Ovary (tissue), 7 donors: ENCODE measurements at regions not wholly inside any gene's neighbourhood (a gene's known extent, or its start where the extent isn't known, plus 50 kb on each side); places are given as distances from the start of the nearest gene placed in this dataset.

ENCODE experiments used
- DNase-seq, 5 donors: peaks; one replicate each; pipeline ENCODE4 v3.0.0-alpha.2; 2019 to 2020
- H3K27ac ChIP-seq, 2 donors: fragments of 200-600 bp; one replicate each; pipeline versions ENCODE4 v1.5.1 to v1.8.0; 2019 to 2022
- H3K27me3 ChIP-seq: fragments of 200-600 bp; one replicate; pipeline ENCODE4 v1.8.0; 2022
- H3K36me3 ChIP-seq: fragments of 200-600 bp; sonication (generic); one replicate; pipeline ENCODE4 v1.5.1; 2019
- H3K4me1 ChIP-seq: one replicate; pipeline ENCODE4 v1.8.1; 2013; ENCODE audit warnings: mild to moderate bottlenecking, moderate library complexity; ENCODE audit not compliant: insufficient read depth
- H3K4me3 ChIP-seq: fragments of 200-600 bp; sonication (generic); one replicate; pipeline ENCODE4 v1.5.1; 2017
- H3K9me3 ChIP-seq, 2 donors: fragments of 200-600 bp in 1 of 2; sonication (generic) in 1 of 2; one replicate each; pipeline versions ENCODE4 v1.5.1 to v1.8.1; 2013 to 2019; ENCODE audit warnings: mild to moderate bottlenecking in 1 of 2, moderate library complexity in 1 of 2
- EP300 ChIP-seq: sonication (generic); formaldehyde crosslinking; IDR thresholded peaks from one replicate; pipeline ENCODE4 v1.6.1; 2017; ENCODE audit warnings: antibody characterized with exemption
- POLR2A ChIP-seq: fragments of 450-650 bp; IDR thresholded peaks from one replicate; pipeline ENCODE4 v1.6.1; 2017; ENCODE audit warnings: antibody characterized with exemption, mild to moderate bottlenecking, moderate library complexity
- WGBS, 3 donors: extraction: QIAGEN DNeasy Blood & Tissue Kit in 1 of 3; methylation state at CpG; one replicate each; pipeline versions ENCODE4 v1.1.5 to v1.1.7; 2013 to 2017; 5-methylcytosine and 5-hydroxymethylcytosine counted together
- intact Hi-C, 4 donors: fragments of 100-400 bp; cut with DNase I; formaldehyde crosslinking; loops; one replicate each; pipeline versions ENCODE4 v1.11.0 to v1.15.1; 2022 to 2023
- TF ChIP-seq, protein P1 (sequence below), 3 donors: fragments of 450-650 bp in 2 of 3; fragments of 200-600 bp in 1 of 3; IDR thresholded peaks; one replicate each; pipeline versions ENCODE4 v1.5.1 to v1.8.0; 2016 to 2022; ENCODE audit warnings: antibody characterized with exemption in 3 of 3, mild to moderate bottlenecking in 1 of 3
- donor health status: DM: no; HTN: no; CAD: no; lungs with moderate emphysema.
- donor health status: DM: no; HTN: no; CAD: no.
- donor health status: Bipolar disorder and iron deficiency.
- donor health status: DM: no; HTN: no; CAD: no.
- donor health status: DM: yes; HTN: yes; CAD: no.

DNA sequence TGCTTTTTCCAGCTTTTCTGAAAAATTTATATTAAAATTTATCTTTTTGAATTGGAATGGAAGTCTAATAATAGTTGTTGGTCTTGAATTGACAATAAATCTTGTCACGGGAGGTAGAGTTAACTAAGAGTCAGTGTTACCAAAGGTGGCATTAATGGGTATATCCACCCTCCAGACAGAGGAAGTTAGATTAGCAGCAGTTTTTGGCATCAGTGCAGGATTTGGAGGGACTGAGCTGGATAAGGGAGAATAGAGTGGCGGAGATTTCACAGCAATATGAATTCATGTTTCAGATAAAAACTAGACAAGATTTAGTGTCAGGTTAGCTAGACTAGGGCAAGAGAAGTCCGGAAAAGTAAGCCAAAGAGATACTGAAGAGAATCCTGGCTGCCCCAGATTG, 201.3 kb upstream of the ZBTB20 start:
- Histone ChIP-seq H3K27me3 (no peaks in the 10 kb centered on the region), H3K27ac (no peak overlapping the region), H3K9me3 (no peaks in the 10 kb centered on the region), H3K4me1 (peaks cover 1% of the 10 kb centered on the region), H3K36me3 (no peaks in the 10 kb centered on the region), H3K4me3 (no peak overlapping the region)
- no peak for DNase-seq
- no peak for TF ChIP-seq POLR2A
- TF ChIP-seq EP300: no peak
- TF ChIP-seq, protein P1, sequence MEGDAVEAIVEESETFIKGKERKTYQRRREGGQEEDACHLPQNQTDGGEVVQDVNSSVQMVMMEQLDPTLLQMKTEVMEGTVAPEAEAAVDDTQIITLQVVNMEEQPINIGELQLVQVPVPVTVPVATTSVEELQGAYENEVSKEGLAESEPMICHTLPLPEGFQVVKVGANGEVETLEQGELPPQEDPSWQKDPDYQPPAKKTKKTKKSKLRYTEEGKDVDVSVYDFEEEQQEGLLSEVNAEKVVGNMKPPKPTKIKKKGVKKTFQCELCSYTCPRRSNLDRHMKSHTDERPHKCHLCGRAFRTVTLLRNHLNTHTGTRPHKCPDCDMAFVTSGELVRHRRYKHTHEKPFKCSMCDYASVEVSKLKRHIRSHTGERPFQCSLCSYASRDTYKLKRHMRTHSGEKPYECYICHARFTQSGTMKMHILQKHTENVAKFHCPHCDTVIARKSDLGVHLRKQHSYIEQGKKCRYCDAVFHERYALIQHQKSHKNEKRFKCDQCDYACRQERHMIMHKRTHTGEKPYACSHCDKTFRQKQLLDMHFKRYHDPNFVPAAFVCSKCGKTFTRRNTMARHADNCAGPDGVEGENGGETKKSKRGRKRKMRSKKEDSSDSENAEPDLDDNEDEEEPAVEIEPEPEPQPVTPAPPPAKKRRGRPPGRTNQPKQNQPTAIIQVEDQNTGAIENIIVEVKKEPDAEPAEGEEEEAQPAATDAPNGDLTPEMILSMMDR (IDR thresholded peaks at IDR 0.05): no peak
- 37 to 52% (median 48%) methylated on average over 3 of the region's 3 CpGs for WGBS, 3 donors
- intact Hi-C loops: no loop called here

DNA sequence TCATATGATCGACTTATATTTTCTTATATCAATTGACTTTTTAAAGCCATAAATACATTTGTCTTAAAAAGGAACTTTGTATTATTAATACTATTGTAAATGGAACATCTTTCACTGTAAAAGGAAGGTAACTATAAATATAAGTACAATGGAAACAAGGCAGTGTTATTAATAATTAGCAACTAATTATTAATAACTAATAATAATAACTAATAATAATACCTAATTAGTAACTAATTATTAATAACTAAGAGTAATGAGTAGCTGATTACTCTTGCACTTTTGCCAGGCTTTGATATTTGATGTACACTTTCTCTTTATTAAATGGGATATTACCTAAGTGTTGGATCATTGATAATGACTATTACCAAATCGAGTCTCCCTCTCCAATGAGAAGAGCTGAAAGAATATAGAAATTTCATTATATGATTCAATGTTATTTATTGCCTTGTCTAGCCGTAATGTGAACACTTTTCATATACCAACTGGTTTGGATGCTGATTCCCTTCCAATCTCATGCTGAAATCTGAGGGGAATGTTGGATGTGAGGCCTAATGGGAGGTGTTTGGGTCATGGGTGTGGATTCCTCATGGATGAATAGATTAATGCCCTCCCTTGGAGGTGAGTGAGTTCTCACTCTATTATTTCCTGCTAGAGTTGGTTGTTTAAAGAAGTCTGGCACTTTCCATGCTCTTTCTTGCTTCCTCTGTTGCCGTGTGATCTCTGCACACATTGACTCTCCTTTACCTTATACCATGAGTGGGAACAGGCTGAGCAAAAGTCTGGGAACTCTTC, 202.1 kb upstream of the ZBTB20 start:
- H3K27ac ChIP-seq: no peak overlapping the region
- H3K9me3 ChIP-seq: no peaks in the 10 kb centered on the region
- TF ChIP-seq POLR2A: no peak
- TF ChIP-seq, protein P1 (IDR thresholded peaks at IDR 0.05): no peak
- H3K4me1 ChIP-seq: peaks cover 1% of the 10 kb centered on the region
- 94 to 97% (median 96%) methylated on average over 4 of the region's 4 CpGs for WGBS, 3 donors
- no peaks in the 10 kb centered on the region for H3K36me3 ChIP-seq
- DNase-seq: no peak
- intact Hi-C loops: no loop called here
- H3K4me3 ChIP-seq: no peak overlapping the region
- H3K27me3 ChIP-seq: no peaks in the 10 kb centered on the region

GRCh38 chr3:115350606-115351005, 203.5 kb upstream of the ZBTB20 start:
- intact Hi-C loops: no loop called here
- H3K4me1 ChIP-seq: peaks cover 1% of the 10 kb centered on the region
- TF ChIP-seq EP300 (no peak), POLR2A (no peak)
- TF ChIP-seq, protein P1 (IDR thresholded peaks at IDR 0.05): no peak
- H3K9me3 ChIP-seq: no peaks in the 10 kb centered on the region
- no peak overlapping the region for H3K4me3 ChIP-seq
- 60 to 86% (median 74%) methylated on average over 3 of the region's 3 CpGs for WGBS, 3 donors
- no peaks in the 10 kb centered on the region for H3K36me3 ChIP-seq
- no peaks in the 10 kb centered on the region for H3K27me3 ChIP-seq
- no peak for DNase-seq
- H3K27ac ChIP-seq: no peak overlapping the region

DNA sequence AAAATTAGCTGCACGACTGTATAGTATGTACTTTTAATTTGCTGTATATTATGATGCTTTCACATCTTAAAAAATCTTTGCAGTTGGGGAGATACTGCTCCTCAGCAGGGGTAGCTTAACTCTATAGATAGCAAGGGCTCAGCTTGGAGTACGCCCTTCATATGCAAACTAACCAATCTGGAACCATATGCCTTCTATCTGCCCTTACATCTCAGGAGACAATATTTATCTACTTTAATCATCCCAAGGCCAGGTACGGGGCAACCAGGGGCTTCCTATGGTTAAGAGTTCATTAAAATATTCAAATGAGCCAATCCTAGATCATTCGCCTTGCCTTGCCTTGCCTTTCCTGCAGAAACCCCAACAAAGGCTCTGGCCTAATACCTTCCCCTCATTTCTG, 204.1 kb upstream of the ZBTB20 start:
- Histone ChIP-seq H3K27me3 (no peaks in the 10 kb centered on the region), H3K9me3 (no peaks in the 10 kb centered on the region), H3K36me3 (no peaks in the 10 kb centered on the region), H3K4me3 (no peak overlapping the region), H3K27ac (no peak overlapping the region), H3K4me1 (peaks cover 1% of the 10 kb centered on the region)
- intact Hi-C loops: no loop called here
- 91 to 95% (median 93%) methylated on average over 4 of the region's 4 CpGs for WGBS, 3 donors
- DNase-seq: no peak
- TF ChIP-seq POLR2A: no peak
- TF ChIP-seq, protein P1 (IDR thresholded peaks at IDR 0.05): no peak
- TF ChIP-seq EP300: no peak
